Ammon's horn (tissue), 1 donor: ENCODE measurements at regions not wholly inside any gene's neighbourhood (a gene's known extent, or its start where the extent isn't known, plus 50 kb on each side); places are given as distances from the start of the nearest gene placed in this dataset.

Experiments used
- DNase-seq: peaks from one replicate; pipeline ENCODE4 v3.0.0-alpha.2; 2016; ENCODE audit warnings: low spot score

DNA sequence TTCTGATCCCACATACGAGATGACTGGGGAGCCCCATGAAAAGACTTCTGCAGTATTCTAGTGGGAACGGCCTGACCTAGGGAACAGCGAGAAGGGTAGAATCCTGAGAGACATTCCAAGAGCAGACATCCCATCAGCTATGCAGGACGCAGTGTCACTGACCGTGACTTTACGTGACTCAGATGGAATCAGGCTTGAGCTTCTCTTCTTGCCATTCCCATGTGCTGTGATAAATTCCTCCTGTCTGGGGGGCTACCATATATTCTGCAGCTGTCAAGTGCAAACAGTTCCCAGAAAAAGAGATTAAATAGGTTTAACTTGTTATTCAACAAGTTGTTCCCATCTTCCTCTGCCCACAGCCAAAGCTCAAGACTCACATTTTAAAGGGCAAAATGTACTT lies 73.1 kb upstream of the PDE1C start:
- DNase-seq = no peak

DNA sequence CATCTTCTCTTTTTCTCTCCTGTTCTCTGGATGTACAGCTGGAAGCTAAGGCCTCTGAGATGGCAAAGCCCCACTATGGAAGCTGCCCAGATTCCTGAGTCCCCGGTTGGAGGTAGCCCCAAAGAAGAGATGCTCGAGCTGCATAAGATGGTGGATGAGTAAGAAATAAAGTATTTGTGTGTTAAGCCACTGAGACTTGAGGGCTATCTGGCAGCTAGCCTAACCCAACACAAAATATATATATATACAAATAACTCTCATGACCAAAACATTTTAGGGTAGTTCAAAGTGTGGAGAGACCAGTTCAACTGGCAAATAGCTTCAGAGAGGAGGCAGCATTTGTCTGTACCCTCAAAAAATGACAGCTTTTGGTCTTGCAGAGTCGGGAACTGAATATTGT lies 72.4 kb upstream of the PDE1C start:
- no peak for DNase-seq

DNA sequence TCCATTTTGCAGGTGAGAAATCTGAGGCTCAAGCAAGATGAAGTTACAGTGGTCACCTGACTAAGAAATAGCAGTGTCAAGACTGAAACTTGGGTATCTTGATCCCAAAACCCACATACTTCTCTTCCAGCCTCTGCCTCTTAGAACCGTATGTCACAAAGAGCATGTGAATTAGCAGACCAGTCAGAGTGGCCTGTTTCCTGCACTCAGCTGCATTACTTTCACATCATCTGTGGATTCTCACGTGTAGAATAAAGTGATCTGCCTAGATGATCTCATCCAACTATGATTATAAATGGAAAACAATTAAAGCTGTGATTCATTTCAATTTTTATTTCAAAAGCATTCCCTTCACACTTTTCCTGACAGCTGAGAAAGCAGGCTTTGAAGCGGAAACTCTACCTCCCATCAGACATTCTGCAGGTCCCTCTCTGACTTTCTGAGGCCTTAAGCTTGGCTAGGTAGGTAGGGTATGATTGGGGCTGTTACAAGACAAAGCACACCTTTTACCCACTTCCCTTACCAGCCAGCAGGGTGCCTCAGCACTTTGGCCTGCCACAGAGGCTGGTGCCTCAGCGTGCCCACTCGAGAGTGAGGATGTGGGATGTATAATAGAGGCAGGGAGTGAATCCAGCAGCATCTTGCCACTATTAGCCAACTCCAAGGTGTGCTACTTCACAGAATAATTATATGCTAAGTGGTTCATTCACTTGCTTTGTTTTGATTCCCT lies 70.2 kb upstream of the PDE1C start:
- DNase-seq = no peak

DNA sequence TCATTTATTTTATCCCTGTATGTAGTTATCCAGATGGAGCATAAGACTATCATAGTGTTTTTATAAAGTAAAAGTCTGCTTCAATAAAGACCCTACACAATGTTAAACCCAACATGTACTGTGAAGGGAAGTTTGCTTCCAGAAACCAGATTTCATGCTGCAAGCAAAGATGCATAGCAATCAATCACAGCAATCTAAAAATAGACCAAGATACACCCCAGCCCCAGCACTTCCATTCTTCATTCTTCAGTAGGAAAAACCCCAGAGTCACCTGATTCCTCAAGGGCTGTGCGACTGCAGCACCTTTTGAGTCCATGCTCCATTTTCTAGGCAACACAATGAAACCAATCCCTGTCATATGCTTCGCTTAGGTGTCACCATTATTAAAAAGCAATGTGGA lies 66.9 kb upstream of the PDE1C start:
- DNase-seq = no peak

DNA sequence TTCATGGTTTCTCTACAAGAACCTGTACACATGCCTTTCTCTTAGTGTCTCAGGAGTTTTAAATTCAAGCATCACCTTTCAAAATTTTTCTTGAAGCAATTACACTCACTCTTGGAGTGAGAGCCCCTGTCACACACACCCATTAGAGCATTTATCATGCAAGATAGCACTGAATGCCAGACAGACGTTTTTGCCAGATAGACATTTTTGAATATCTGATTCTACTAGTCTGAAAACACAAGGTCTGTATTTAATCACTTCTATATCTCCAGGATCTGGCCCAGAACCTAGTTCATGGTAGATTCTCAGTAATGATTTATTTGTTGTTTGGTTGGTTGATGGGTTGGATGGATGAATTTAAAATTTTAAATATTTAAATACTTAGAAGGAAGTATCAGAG lies 60.9 kb upstream of the PDE1C start:
- DNase-seq = no peak

DNA sequence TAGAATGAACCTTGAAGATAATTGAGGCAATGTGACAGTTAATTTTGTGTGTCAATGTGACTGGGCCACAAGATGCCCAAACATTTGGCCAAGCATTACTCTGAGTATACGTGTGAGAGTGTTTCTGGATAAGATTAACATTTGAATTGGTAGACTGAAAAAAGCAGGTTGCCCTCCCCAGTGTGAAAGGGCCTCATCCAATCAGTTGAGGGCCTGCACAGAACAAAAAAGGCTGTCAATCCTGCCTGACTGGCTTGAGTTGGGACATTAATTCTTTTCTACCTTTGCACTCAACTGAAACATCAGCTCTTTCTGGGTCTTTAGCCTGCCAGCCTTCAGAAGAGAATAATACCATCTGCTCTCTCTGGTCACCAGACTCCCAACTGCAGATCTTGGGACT lies 56.6 kb upstream of the PDE1C start:
- DNase-seq = no peak
